Common myeloid progenitor, CD34-positive (primary cell): ENCODE measurements at regions not wholly inside any gene's neighbourhood (a gene's known extent, or its start where the extent isn't known, plus 50 kb on each side); places are given as distances from the start of the nearest gene placed in this dataset.

Source experiments
- CTCF ChIA-PET: fragments of 350-600 bp; sonication (Branson Sonifier 250); formaldehyde crosslinking; loops from one replicate; lab custom pipeline; 2021; ENCODE audit warnings: antibody characterized with exemption; lab: Charles Lee
- POLR2A ChIA-PET: fragments of 350-600 bp; sonication (Branson Sonifier 250); formaldehyde crosslinking; loops from one replicate; lab custom pipeline; 2021; ENCODE audit warnings: antibody characterized with exemption; lab: Charles Lee
- DNase-seq, 3 donors: peaks; one replicate each; pipeline versions ENCODE4 v3.0.0 to v3.0.0-alpha.2; 2013
- H3K27ac ChIP-seq, 2 experiments: 1 replicate in 1 of 2; 2 replicates in 1 of 2; pipeline ENCODE4 v1.7.0; 2013; ENCODE audit warnings: inconsistent platforms in 2 of 2, low read length in 2 of 2, mild to moderate bottlenecking in 2 of 2, low read depth in 1 of 2, moderate library complexity in 1 of 2; ENCODE audit not compliant: severe bottlenecking in 2 of 2, insufficient read depth in 1 of 2, poor library complexity in 1 of 2
- H3K27me3 ChIP-seq, 5 experiments: replicated peaks in 2 of 5; 1 replicate in 3 of 5; 2 replicates in 2 of 5; pipeline versions ENCODE4 v1.6.1 to v1.7.0; 2013; ENCODE audit warnings: low read length in 4 of 5, mild to moderate bottlenecking in 2 of 5, moderate library complexity in 2 of 5, inconsistent platforms in 1 of 5; ENCODE audit not compliant: insufficient read depth in 5 of 5, control insufficient read depth in 4 of 5
- H3K36me3 ChIP-seq, 4 experiments: 1 replicate in 2 of 4; 2 replicates in 2 of 4; pipeline versions ENCODE4 v1.6.1 to v1.7.0; 2013; ENCODE audit warnings: low read length in 3 of 4, control low read depth in 1 of 4, mild to moderate bottlenecking in 1 of 4; ENCODE audit not compliant: control insufficient read depth in 4 of 4, insufficient read depth in 4 of 4
- H3K4me1 ChIP-seq, 4 experiments: 1 replicate in 3 of 4; 2 replicates in 1 of 4; pipeline versions ENCODE4 v1.6.1 to v1.7.1; 2013; ENCODE audit warnings: low read length in 3 of 4, mild to moderate bottlenecking in 3 of 4, control low read depth in 1 of 4, inconsistent platforms in 1 of 4, moderate library complexity in 1 of 4; ENCODE audit not compliant: control insufficient read depth in 4 of 4, insufficient read depth in 4 of 4; ENCODE audit errors: control extremely low read depth in 1 of 4
- H3K4me3 ChIP-seq, 7 experiments: 1 replicate in 4 of 7; 2 replicates in 3 of 7; pipeline versions ENCODE4 v1.5.1 to v1.7.0; 2013; ENCODE audit warnings: mild to moderate bottlenecking in 7 of 7, low read length in 6 of 7, moderate library complexity in 6 of 7, inconsistent platforms in 2 of 7, low read depth in 2 of 7, control low read depth in 1 of 7; ENCODE audit not compliant: insufficient read depth in 4 of 7, control insufficient read depth in 1 of 7; ENCODE audit errors: extremely low read depth in 1 of 7
- H3K9me3 ChIP-seq, 5 experiments: 1 replicate in 4 of 5; 2 replicates in 1 of 5; pipeline versions ENCODE4 v1.6.1 to v1.7.1; 2013; ENCODE audit warnings: low read length in 4 of 5, mild to moderate bottlenecking in 2 of 5, inconsistent platforms in 1 of 5, low read depth in 1 of 5, moderate library complexity in 1 of 5; ENCODE audit not compliant: control insufficient read depth in 4 of 5, insufficient read depth in 2 of 5; ENCODE audit errors: control extremely low read depth in 1 of 5
- WGBS: methylation state at CpG from one replicate; pipeline ENCODE4 v1.1.5; 2013; ENCODE audit not compliant: insufficient coverage; 5-methylcytosine and 5-hydroxymethylcytosine counted together

- CTCF ChIA-PET, result interaction anchor here (0.9 kb wide), 1 partner anchor 21 kb away, joined by 4 read pairs; no protein-coding TSS in a partner anchor
- Histone ChIP-seq H3K36me3 (no peaks in the 10 kb centered on the region), H3K27ac (no peak overlapping the region), H3K9me3 (no peaks in the 10 kb centered on the region), H3K4me3 (no peak overlapping the region), H3K4me1 (no peaks in the 10 kb centered on the region), H3K27me3 (no peaks in the 10 kb centered on the region)
- 100% methylated on average over 3 of the region's 6 CpGs for WGBS
- DNase-seq, result no peak
- POLR2A ChIA-PET, result no interaction called here
These were observed 227.9 kb downstream of the DACT1 start for GRCh38 chr14:58865514-58866281.

- no peak for DNase-seq
- Histone ChIP-seq H3K9me3 (no peaks in the 10 kb centered on the region), H3K27ac (no peak overlapping the region), H3K4me3 (no peak overlapping the region), H3K4me1 (no peaks in the 10 kb centered on the region), H3K27me3 (no peaks in the 10 kb centered on the region), H3K36me3 (no peaks in the 10 kb centered on the region)
- no CpG with 5 or more reads among the region's 3 CpGs for WGBS
- ChIA-PET POLR2A (no interaction called here), CTCF (interaction anchor here (0.9 kb wide), 1 partner anchor 20 kb away, joined by 4 read pairs; no protein-coding TSS in a partner anchor)
These were observed 228.6 kb downstream of the DACT1 start for GRCh38 chr14:58866391-58866790.

GRCh38 chr14:58870961-58871360, 233.2 kb downstream of the DACT1 start:
- H3K36me3 ChIP-seq, result no peaks in the 10 kb centered on the region
- ChIA-PET CTCF (no interaction called here), POLR2A (no interaction called here)

GRCh38 chr14:58871573-58871972, 233.8 kb downstream of the DACT1 start:
- peaks cover 0 to 3% (median 0%) of the 10 kb centered on the region in 4 experiments for H3K4me1 ChIP-seq
- ChIA-PET POLR2A (no interaction called here), CTCF (no interaction called here)
- no peak overlapping the region for H3K27ac ChIP-seq
- no peaks in the 10 kb centered on the region for H3K36me3 ChIP-seq
- no peaks in the 10 kb centered on the region for H3K27me3 ChIP-seq
- no peak overlapping the region for H3K4me3 ChIP-seq
- no peaks in the 10 kb centered on the region for H3K9me3 ChIP-seq
- 100% methylated on average over 3 of the region's 4 CpGs for WGBS
- DNase-seq, result no peak

More at GRCh38 chr14:58870961-58871360, 233.2 kb downstream of the DACT1 start:
- Histone ChIP-seq H3K27me3 (no peaks in the 10 kb centered on the region), H3K27ac (no peak overlapping the region), H3K4me3 (no peak overlapping the region), H3K9me3 (no peaks in the 10 kb centered on the region), H3K4me1 (peaks cover 0 to 3% (median 0%) of the 10 kb centered on the region in 4 experiments)
- WGBS, result 100% methylated on average over 1 of the region's 4 CpGs
- DNase-seq, result no peak

GRCh38 chr14:58872061-58872460, 234.3 kb downstream of the DACT1 start:
- no peak overlapping the region for H3K4me3 ChIP-seq
- POLR2A ChIA-PET, result no interaction called here
- no peaks in the 10 kb centered on the region for H3K27me3 ChIP-seq
- DNase-seq, result no peak
- H3K27ac ChIP-seq, result no peak overlapping the region
- H3K9me3 ChIP-seq, result no peaks in the 10 kb centered on the region
- CTCF ChIA-PET, result no interaction called here
- 88% methylated on average over 1 of the region's 6 CpGs for WGBS
- H3K36me3 ChIP-seq, result no peaks in the 10 kb centered on the region
- H3K4me1 ChIP-seq, result peaks cover 0 to 3% (median 0%) of the 10 kb centered on the region in 4 experiments

GRCh38 chr14:58873228-58873953, 235.6 kb downstream of the DACT1 start:
- Histone ChIP-seq H3K27me3 (no peaks in the 10 kb centered on the region), H3K4me1 (peaks cover 0 to 3% (median 0%) of the 10 kb centered on the region in 4 experiments), H3K36me3 (no peaks in the 10 kb centered on the region), H3K9me3 (no peaks in the 10 kb centered on the region), H3K4me3 (no peak overlapping the region), H3K27ac (no peak overlapping the region)
- CTCF ChIA-PET, result no interaction called here
- 100% methylated on average over 3 of the region's 5 CpGs for WGBS
- POLR2A ChIA-PET, result no interaction called here
- no peak for DNase-seq

- Histone ChIP-seq H3K36me3 (no peaks in the 10 kb centered on the region), H3K9me3 (no peaks in the 10 kb centered on the region), H3K4me1 (peaks cover 0 to 3% (median 0%) of the 10 kb centered on the region in 4 experiments), H3K4me3 (no peak overlapping the region), H3K27me3 (no peaks in the 10 kb centered on the region), H3K27ac (no peak overlapping the region)
- ChIA-PET POLR2A (no interaction called here), CTCF (no interaction called here)
- 86% methylated on average over 1 of the region's 1 CpG for WGBS
- no peak for DNase-seq
These were observed 237.9 kb downstream of the DACT1 start for GRCh38 chr14:58875613-58876012.
